ENCODE measurements at regions not wholly inside any gene's neighbourhood (a gene's known extent, or its start where the extent isn't known, plus 50 kb on each side); places are given as distances from the start of the nearest gene placed in this dataset.
"Not testable (repeated sequence)": the region's sequence is repeated elsewhere in the genome, so short reads cannot be mapped to it uniquely, and the experiment has no call there.

GRCh38 chr2:59810283-59810682, 743.2 kb downstream of the BCL11A start:
- not testable (repeated sequence) for TF ChIP-seq PPARA (CRISPR knock-in tag; IDR thresholded peaks at IDR 0.05; ENCODE audit: borderline replicate concordance); ESRRG (CRISPR knock-in tag; IDR thresholded peaks at IDR 0.05); PATZ1 (CRISPR knock-in tag; IDR thresholded peaks at IDR 0.05; ENCODE audit: borderline replicate concordance); ZFP3 (CRISPR knock-in tag; IDR thresholded peaks at IDR 0.05)
